ENCODE measurements at regions not wholly inside any gene's neighbourhood (a gene's known extent, or its start where the extent isn't known, plus 50 kb on each side); places are given as distances from the start of the nearest gene placed in this dataset.

DNA sequence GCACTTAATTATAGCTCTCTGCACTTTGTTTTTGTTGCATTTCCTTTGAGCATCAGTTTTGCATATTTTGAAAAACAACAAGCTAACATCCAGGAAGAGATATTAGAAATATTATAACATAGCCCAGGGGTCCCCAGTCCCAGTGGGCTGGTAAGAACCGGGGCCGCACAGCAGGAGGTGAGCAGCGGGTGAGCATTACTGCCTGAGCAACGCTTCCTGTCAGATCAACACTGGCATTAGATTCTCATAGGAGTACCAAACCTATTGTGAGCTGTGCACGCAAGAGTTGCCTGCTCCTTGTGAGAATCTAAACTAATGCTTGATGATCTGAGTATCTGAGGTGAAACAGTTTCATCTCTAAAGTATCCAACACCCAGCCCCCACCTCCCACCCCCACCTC is 675.9 kb upstream of the ZNF608 start:
- no peak overlapping the region for H2AFZ ChIP-seq (ENCODE audit: control insufficient read depth, low read depth, low read length)
- H3K27me3 ChIP-seq (replicated peaks in 1 of 2; ENCODE audit: control insufficient read depth in 2 of 2, insufficient read depth in 2 of 2, low read length in 1 of 2): no peaks in the 10 kb centered on the region; a peak in 1 of 4 replicates
- no peak for ATAC-seq
- in situ Hi-C loops (cut with MboI): no loop called here
- no peaks in the 10 kb centered on the region for H3K79me2 ChIP-seq (ENCODE audit: control insufficient read depth, insufficient read depth, low read length)
- no peaks in the 10 kb centered on the region for H3K9me3 ChIP-seq (replicated peaks; ENCODE audit: control insufficient read depth, insufficient read depth, low read length)
- TF ChIP-seq PML (IDR thresholded peaks at IDR 0.05; ENCODE audit: low read length): no peak
- TF ChIP-seq TCF3 (IDR thresholded peaks at IDR 0.05; ENCODE audit: borderline replicate concordance, insufficient read depth, low read depth, low read length): no peak
- no peak for TF ChIP-seq BHLHE40 (IDR thresholded peaks at IDR 0.05; ENCODE audit: borderline replicate concordance in 1 of 2, low read depth in 2 of 2, low read length in 1 of 2)
- TF ChIP-seq BMI1 (IDR thresholded peaks at IDR 0.05; ENCODE audit: borderline replicate concordance): no peak
- no peak for TF ChIP-seq SMARCA5 (IDR thresholded peaks at IDR 0.05)
- no peak for TF ChIP-seq FOS (IDR thresholded peaks at IDR 0.05; ENCODE audit: borderline replicate concordance, extremely low read depth, insufficient read length)
- TF ChIP-seq CBX3 (IDR thresholded peaks at IDR 0.05; ENCODE audit: borderline replicate concordance, low read depth): no peak
- TF ChIP-seq POU2F2 (IDR thresholded peaks at IDR 0.05; ENCODE audit: borderline replicate concordance, low read depth, low read length): no peak
- BruUV-seq (replicated peaks): no TSS peak
- 87% methylated on average over 5 of the region's 5 CpGs for WGBS (ENCODE audit: insufficient coverage, insufficient replicate concordance, low lambda C conversion rate, missing lambda C conversion rate)
- H3K36me3 ChIP-seq (ENCODE audit: control insufficient read depth in 2 of 2, insufficient read depth in 2 of 2, low read length in 1 of 2): no peaks in the 10 kb centered on the region
- H3K4me2 ChIP-seq (ENCODE audit: control insufficient read depth, insufficient read depth): no peak overlapping the region
- intact Hi-C loops (cut with micrococcal nuclease; ENCODE audit: unreplicated experiment): no loop called here
- H3K4me3 ChIP-seq: no peak overlapping the region
- FAIRE-seq: no peak
- no peak overlapping the region for H3K27ac ChIP-seq (ENCODE audit: control insufficient read depth, insufficient read depth)
- ChIA-PET CTCF (interaction anchor here (0.7 to 1.3 kb wide), 2 partner anchors 9 to 382 kb away, joined by 3 to 6 read pairs; no protein-coding TSS in a partner anchor), SMC1A (ENCODE audit: uncharacterized antibody, unreplicated experiment) (interaction anchor here (1.0 kb wide), 1 partner anchor 50 kb away, joined by 4 read pairs; no protein-coding TSS in a partner anchor), RAD21 (ENCODE audit: unreplicated experiment) (no interaction called here), POLR2A (interaction anchor here (0.9 kb wide), 1 partner anchor 22 kb away, joined by 6 read pairs; no protein-coding TSS in a partner anchor)
- H3K4me1 ChIP-seq (ENCODE audit: control insufficient read depth, insufficient read depth, low read length): no peaks in the 10 kb centered on the region
- H3K9ac ChIP-seq (ENCODE audit: control insufficient read depth, insufficient read depth, low read length): no peak overlapping the region
- H4K20me1 ChIP-seq (ENCODE audit: control insufficient read depth, insufficient read depth): no peaks in the 10 kb centered on the region
- DNase-seq (ENCODE audit: low read depth, low spot score): no peak

Data from GM12878 (cell line).